Vagina (tissue), 2 donors: ENCODE measurements at regions not wholly inside any gene's neighbourhood (a gene's known extent, or its start where the extent isn't known, plus 50 kb on each side); places are given as distances from the start of the nearest gene placed in this dataset.

Experiments used
- DNase-seq, 2 donors: peaks; one replicate each; pipeline ENCODE4 v3.0.0-alpha.2; 2017; ENCODE audit errors: extremely low spot score in 2 of 2
- H3K27ac ChIP-seq: fragments of 200-600 bp; sonication (generic); one replicate; pipeline ENCODE4 v1.5.1; 2019
- H3K27me3 ChIP-seq: fragments of 200-600 bp; sonication (generic); one replicate; pipeline ENCODE4 v1.5.1; 2019
- H3K36me3 ChIP-seq, 2 donors: fragments of 200-600 bp; sonication (generic); one replicate each; pipeline ENCODE4 v1.5.1; 2017 to 2019
- H3K4me1 ChIP-seq: fragments of 200-600 bp; sonication (generic); one replicate; pipeline ENCODE4 v1.5.1; 2019
- H3K4me3 ChIP-seq, 2 donors: fragments of 200-600 bp; sonication (generic); 1 replicate in 1 of 2; 2 replicates in 1 of 2; pipeline ENCODE4 v1.5.1; 2016 to 2019
- H3K9me3 ChIP-seq: fragments of 200-600 bp; sonication (generic); one replicate; pipeline ENCODE4 v1.5.1; 2019
- CTCF ChIP-seq, 3 experiments: fragments of 450-650 bp in 2 of 3; fragments of 200-600 bp in 1 of 3; sonication (generic) in 1 of 3; IDR thresholded peaks; one replicate each; pipeline ENCODE4 v1.5.1; 2017 to 2019; ENCODE audit warnings: antibody characterized with exemption in 3 of 3, mild to moderate bottlenecking in 2 of 3, moderate library complexity in 2 of 3
- POLR2A ChIP-seq, 2 donors: fragments of 450-650 bp; IDR thresholded peaks; one replicate each; pipeline ENCODE4 v1.6.1; 2017; ENCODE audit warnings: antibody characterized with exemption in 2 of 2, mild to moderate bottlenecking in 2 of 2, moderate library complexity in 2 of 2
- POLR2AphosphoS5 ChIP-seq, 2 donors: sonication (generic); formaldehyde crosslinking; IDR thresholded peaks; one replicate each; pipeline ENCODE4 v1.9.0; 2017; ENCODE audit warnings: antibody characterized with exemption in 2 of 2, mild to moderate bottlenecking in 2 of 2, low read depth in 1 of 2; ENCODE audit not compliant: insufficient read depth in 1 of 2
- intact Hi-C: fragments of 100-400 bp; cut with DNase I; formaldehyde crosslinking; loops from one replicate; pipeline ENCODE4 v1.15.1; 2023

- no peaks in the 10 kb centered on the region for H3K27me3 ChIP-seq
These were observed 439.5 kb upstream of the ETAA1 start for GRCh38 chr2:66957677-66958076.

GRCh38 chr2:66960161-66960560 is 437.0 kb upstream of the ETAA1 start:
- TF ChIP-seq CTCF (IDR thresholded peaks at IDR 0.05), result no peak
- TF ChIP-seq POLR2AphosphoS5 (IDR thresholded peaks at IDR 0.05; ENCODE audit: insufficient read depth in 1 of 2, low read depth in 1 of 2), result no peak
- no peak for TF ChIP-seq POLR2A (IDR thresholded peaks at IDR 0.05)
- intact Hi-C loops, result no loop called here
- Histone ChIP-seq H3K36me3 (no peaks in the 10 kb centered on the region), H3K27ac (no peak overlapping the region), H3K27me3 (no peaks in the 10 kb centered on the region), H3K4me1 (peaks cover 8% of the 10 kb centered on the region), H3K9me3 (no peaks in the 10 kb centered on the region), H3K4me3 (no peak overlapping the region)
- no peak for DNase-seq

More at GRCh38 chr2:66957677-66958076, 439.5 kb upstream of the ETAA1 start:
- Histone ChIP-seq H3K4me1 (peaks cover 8% of the 10 kb centered on the region), H3K36me3 (no peaks in the 10 kb centered on the region), H3K27ac (no peak overlapping the region), H3K4me3 (no peak overlapping the region), H3K9me3 (no peaks in the 10 kb centered on the region)
- intact Hi-C loops, result no loop called here
- TF ChIP-seq POLR2A (IDR thresholded peaks at IDR 0.05), result no peak
- no peak for TF ChIP-seq CTCF (IDR thresholded peaks at IDR 0.05)
- TF ChIP-seq POLR2AphosphoS5 (IDR thresholded peaks at IDR 0.05; ENCODE audit: insufficient read depth in 1 of 2, low read depth in 1 of 2), result no peak
- no peak for DNase-seq

- Histone ChIP-seq H3K36me3 (no peaks in the 10 kb centered on the region), H3K4me3 (no peak overlapping the region), H3K9me3 (no peaks in the 10 kb centered on the region), H3K27ac (no peak overlapping the region), H3K27me3 (no peaks in the 10 kb centered on the region), H3K4me1 (no peaks in the 10 kb centered on the region)
- intact Hi-C loops, result no loop called here
- TF ChIP-seq POLR2A (IDR thresholded peaks at IDR 0.05), result no peak
- no peak for TF ChIP-seq CTCF (IDR thresholded peaks at IDR 0.05)
- no peak for TF ChIP-seq POLR2AphosphoS5 (IDR thresholded peaks at IDR 0.05; ENCODE audit: insufficient read depth in 1 of 2, low read depth in 1 of 2)
- DNase-seq, result no peak
These were observed 434.4 kb upstream of the ETAA1 start for GRCh38 chr2:66962716-66963115.

GRCh38 chr2:66966631-66967030 is 430.5 kb upstream of the ETAA1 start:
- Histone ChIP-seq H3K4me1 (no peaks in the 10 kb centered on the region), H3K27ac (no peak overlapping the region), H3K4me3 (no peak overlapping the region), H3K9me3 (no peaks in the 10 kb centered on the region), H3K36me3 (no peaks in the 10 kb centered on the region), H3K27me3 (no peaks in the 10 kb centered on the region)
- intact Hi-C loops, result no loop called here
- TF ChIP-seq POLR2AphosphoS5 (IDR thresholded peaks at IDR 0.05; ENCODE audit: insufficient read depth in 1 of 2, low read depth in 1 of 2), result no peak
- TF ChIP-seq CTCF (IDR thresholded peaks at IDR 0.05), result no peak
- no peak for TF ChIP-seq POLR2A (IDR thresholded peaks at IDR 0.05)
- no peak for DNase-seq

GRCh38 chr2:66968946-66969345 is 428.2 kb upstream of the ETAA1 start:
- TF ChIP-seq CTCF (IDR thresholded peaks at IDR 0.05) (no peak), POLR2AphosphoS5 (IDR thresholded peaks at IDR 0.05; ENCODE audit: insufficient read depth in 1 of 2, low read depth in 1 of 2) (no peak), POLR2A (IDR thresholded peaks at IDR 0.05) (no peak)
- Histone ChIP-seq H3K27me3 (no peaks in the 10 kb centered on the region), H3K4me1 (no peaks in the 10 kb centered on the region), H3K36me3 (no peaks in the 10 kb centered on the region), H3K4me3 (no peak overlapping the region), H3K27ac (no peak overlapping the region), H3K9me3 (no peaks in the 10 kb centered on the region)
- no peak for DNase-seq
- intact Hi-C loops, result no loop called here
